ENCODE measurements at regions not wholly inside any gene's neighbourhood (a gene's known extent, or its start where the extent isn't known, plus 50 kb on each side); places are given as distances from the start of the nearest gene placed in this dataset.

- ATAC-seq (no peak), DNase-seq (ENCODE audit: missing footprints) (no peak)
- intact Hi-C loops (cut with DNase I), result no loop called here
Measured at GRCh38 chr17:56047331-56047730, 105.9 kb upstream of the ANKFN1 start.

DNA sequence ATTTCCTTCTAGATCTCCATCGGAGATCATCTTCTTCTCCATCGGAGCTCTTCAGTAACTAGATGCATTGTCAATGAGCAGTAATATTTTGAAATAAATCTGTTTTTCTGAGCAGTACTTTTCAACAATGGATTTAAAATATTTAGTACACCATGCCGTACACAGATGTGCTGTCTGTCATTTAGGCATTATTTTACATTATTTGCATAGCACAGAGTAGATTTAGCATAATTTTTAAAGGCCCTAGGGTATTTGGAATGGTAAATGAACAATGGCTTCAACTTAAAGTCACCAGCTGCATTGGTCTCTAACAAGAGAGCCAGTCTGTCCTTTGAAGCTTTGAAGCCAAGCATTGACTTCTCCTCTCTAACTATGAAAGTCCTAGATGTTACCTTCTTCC, 95.4 kb upstream of the ANKFN1 start:
- DNase-seq (ENCODE audit: missing footprints) (no peak), ATAC-seq (no peak)
- intact Hi-C loops (cut with DNase I), result no loop called here

DNA sequence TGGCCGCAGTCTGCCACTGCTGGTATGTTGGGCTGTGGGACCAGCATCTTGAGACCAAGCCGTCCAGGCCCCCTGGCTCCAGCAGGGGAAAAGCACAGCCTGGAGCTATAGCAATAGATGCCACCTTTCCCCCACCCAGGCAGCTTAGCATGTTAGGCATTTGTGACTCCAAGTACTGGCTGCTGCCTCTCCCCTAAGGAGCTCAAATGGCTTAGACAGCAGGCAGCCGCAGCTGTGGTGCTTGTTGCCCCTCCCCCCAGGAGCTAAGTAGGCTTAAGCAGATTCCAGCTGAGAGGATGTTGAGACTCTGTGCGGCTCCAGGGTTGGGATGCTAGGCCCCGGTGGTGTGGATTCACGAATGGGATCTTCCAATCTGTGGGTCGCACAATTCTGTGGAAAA, 88.8 kb upstream of the ANKFN1 start:
- DNase-seq (ENCODE audit: missing footprints), result no peak
- intact Hi-C loops (cut with DNase I), result no loop called here
- ATAC-seq, result no peak

DNA sequence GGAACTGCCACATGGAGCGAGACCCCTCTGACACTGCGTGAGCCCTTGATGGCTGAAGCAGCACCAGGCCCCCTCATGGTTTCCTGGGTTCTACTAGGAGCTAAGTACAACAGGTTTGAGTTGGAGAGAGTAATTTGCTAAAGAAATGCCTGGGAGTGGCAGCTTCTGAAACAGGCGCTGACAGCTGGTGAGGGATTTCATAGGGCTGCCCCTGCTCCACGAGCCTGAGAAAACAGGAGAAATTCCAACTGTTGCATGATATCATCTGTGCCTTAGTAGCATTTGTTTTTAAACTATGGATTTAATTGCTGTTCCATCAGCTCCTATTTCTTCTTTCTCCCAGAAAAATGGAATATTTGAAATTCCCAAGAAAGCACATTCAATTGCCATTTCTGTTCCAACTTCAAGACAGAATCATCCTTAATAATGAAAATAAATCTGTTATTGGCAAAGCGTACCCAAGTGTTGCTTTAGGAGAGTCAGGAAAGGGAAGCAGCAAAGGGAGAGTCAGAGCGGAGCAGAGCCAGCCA, 78.8 kb upstream of the ANKFN1 start:
- DNase-seq (ENCODE audit: missing footprints) (no peak), ATAC-seq (no peak)
- intact Hi-C loops (cut with DNase I), result no loop called here

GRCh38 chr17:56076980-56077379, 76.3 kb upstream of the ANKFN1 start:
- no peak for ATAC-seq
- DNase-seq (ENCODE audit: missing footprints), result no peak
- intact Hi-C loops (cut with DNase I), result no loop called here

DNA sequence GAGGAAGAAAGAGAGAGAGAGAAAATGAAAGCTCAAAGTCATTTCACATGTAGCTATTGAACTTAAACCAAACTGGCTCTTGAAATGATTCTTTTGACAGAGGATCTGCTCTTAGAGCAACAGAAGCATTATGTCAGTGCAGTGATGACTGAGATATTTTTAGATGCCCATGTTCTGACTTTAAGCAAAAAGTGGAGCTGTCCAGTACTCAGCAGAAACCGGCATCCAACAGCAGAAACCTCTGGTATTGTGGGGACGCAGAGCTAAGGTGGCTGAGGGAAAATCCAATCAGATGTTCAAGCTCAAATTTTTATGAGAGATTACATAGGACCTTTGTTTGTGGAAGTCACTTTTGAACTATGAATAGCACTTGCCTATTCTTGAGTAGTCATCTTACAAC, 69.8 kb upstream of the ANKFN1 start:
- DNase-seq (ENCODE audit: missing footprints) (no peak), ATAC-seq (no peak)
- intact Hi-C loops (cut with DNase I), result no loop called here

DNA sequence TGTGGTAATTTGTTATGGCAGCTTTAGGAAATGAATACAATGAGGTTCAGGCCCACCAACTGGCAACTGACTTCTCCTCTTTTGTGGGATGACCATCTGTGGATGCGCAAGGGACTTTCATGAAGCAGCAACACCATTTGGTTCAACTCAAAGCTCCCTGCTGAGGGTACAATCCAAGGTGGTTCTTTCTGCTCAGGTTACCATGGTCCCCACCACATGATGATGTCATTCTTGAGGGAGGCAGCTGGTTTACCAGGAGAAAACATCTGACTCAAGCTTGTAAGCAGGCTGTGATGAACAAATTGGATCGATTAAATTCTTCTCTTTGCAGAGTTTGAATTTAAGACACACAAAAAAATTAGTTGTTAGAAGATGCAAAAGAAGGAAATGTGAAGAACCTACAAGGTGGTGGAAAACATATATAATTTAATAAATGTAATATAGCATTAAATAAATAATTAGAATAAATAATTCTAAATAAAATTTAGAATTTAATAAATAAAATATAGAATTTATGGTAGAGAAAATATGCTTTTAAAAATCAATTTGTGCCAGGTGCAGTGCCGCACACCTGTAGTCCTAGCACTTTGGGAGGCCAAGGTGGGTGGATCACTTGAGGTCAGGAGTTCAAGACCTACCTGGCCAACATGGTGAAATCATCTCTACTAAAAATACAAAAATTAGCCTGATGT, 67.6 kb upstream of the ANKFN1 start:
- ATAC-seq, result no peak
- DNase-seq (ENCODE audit: missing footprints), result no peak
- intact Hi-C loops (cut with DNase I), result no loop called here

DNA sequence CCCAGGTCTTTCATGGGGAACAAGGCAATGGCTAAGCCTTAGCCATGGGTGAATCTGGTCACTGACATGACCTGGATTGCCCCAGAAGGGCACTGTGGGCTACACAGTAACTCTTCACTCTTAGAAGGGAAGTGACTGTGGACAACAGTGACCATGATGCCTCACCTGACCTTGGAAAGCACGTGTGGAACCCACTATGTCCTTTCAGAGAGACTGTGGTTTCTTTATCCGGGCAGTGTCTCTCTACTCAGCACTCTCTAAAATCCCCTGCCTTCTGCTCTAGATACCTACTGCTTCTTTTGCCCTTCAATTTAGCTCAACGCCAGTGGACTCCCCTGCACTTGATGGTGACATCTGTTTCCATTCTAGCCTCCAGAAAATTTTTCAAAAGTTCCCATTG, 66.1 kb upstream of the ANKFN1 start:
- DNase-seq (ENCODE audit: missing footprints) (no peak), ATAC-seq (no peak)
- intact Hi-C loops (cut with DNase I), result no loop called here

GRCh38 chr17:56096026-56096810, 57.1 kb upstream of the ANKFN1 start:
- ATAC-seq, result no peak
- no peak for DNase-seq (ENCODE audit: missing footprints)
- intact Hi-C loops (cut with DNase I), result no loop called here

DNA sequence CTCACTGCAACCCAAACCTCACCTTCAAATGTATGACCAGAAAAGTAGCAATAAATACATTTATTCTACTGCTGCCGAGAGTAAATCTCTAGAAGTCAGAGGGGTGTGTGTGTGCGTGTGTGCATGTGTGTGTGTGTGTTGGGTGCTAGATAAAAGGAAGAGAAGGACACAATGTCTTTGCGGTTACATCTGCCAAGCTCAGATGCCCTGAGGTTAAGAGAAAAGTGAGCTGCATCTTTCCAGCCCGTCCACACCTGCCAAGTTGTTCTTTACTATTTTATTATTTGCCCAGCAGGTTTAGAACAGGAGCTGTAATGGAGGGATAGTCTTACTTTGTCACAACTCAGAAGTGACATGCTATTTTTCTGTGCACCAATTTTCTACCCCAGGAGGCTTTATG, 54.5 kb upstream of the ANKFN1 start:
- intact Hi-C loops (cut with DNase I), result no loop called here
- DNase-seq (ENCODE audit: missing footprints) (no peak), ATAC-seq (no peak)

GRCh38 chr17:56099649-56100048, 53.6 kb upstream of the ANKFN1 start:
- no peak for ATAC-seq
- intact Hi-C loops (cut with DNase I), result no loop called here
- no peak for DNase-seq (ENCODE audit: missing footprints)
